Endothelial cell of umbilical vein (primary cell): ENCODE measurements at regions not wholly inside any gene's neighbourhood (a gene's known extent, or its start where the extent isn't known, plus 50 kb on each side); places are given as distances from the start of the nearest gene placed in this dataset.

ENCODE experiments used
- BruUV-seq: library from RNA; stranded (reverse); fragments of 400-500 nt; replicated peaks from 2 replicates; lab custom pipeline; 2021; lab: Mats Ljungman, UMichigan
- CTCF ChIA-PET: fragments of 300-600, 350-600 bp; sonication (Branson Sonifier 250); formaldehyde crosslinking; loops from one replicate; lab custom pipeline; 2021; ENCODE audit warnings: antibody characterized with exemption, inconsistent platforms; lab: Charles Lee
- POLR2A ChIA-PET: fragments of 300-600, 350-600 bp; sonication (Branson Sonifier 250); formaldehyde crosslinking; loops from one replicate; lab custom pipeline; 2021; ENCODE audit warnings: antibody characterized with exemption, inconsistent platforms; lab: Charles Lee
- DNase-seq: peaks from one replicate; pipeline ENCODE4 v3.0.0-alpha.2; 2011; ENCODE audit warnings: low read depth, low spot score
- FAIRE-seq: peaks from 2 replicates; lab custom pipeline; 2011; peaks lifted over from hg19 to GRCh38; lab: Jason Lieb, UNC
- H2AFZ ChIP-seq: 2 replicates; pipeline ENCODE4 v1.6.0; 2012; ENCODE audit warnings: low read depth, low read length, control low read depth, inconsistent platforms
- H3K27ac ChIP-seq: 2 replicates; pipeline ENCODE4 v1.5.1; 2011; ENCODE audit warnings: low read depth, mild to moderate bottlenecking, control low read depth, low read length, moderate library complexity; ENCODE audit not compliant: insufficient read depth
- H3K27me3 ChIP-seq, 2 experiments: 2 replicates each; pipeline versions ENCODE4 v1.6.0 to v1.6.1; 2011; ENCODE audit warnings: low read length in 2 of 2, mixed read lengths in 1 of 2; ENCODE audit not compliant: control insufficient read depth in 2 of 2, insufficient read depth in 2 of 2
- H3K36me3 ChIP-seq, 2 experiments: 2 replicates in 1 of 2; 3 replicates in 1 of 2; pipeline ENCODE4 v1.5.1; 2011; ENCODE audit warnings: low read length in 2 of 2, mild to moderate bottlenecking in 1 of 2, moderate library complexity in 1 of 2; ENCODE audit not compliant: control insufficient read depth in 2 of 2, insufficient read depth in 2 of 2; ENCODE audit errors: extremely low read depth in 1 of 2
- H3K4me1 ChIP-seq: 3 replicates; pipeline ENCODE4 v1.5.1; 2011; ENCODE audit warnings: mild to moderate bottlenecking, low read length; ENCODE audit not compliant: control insufficient read depth, insufficient read depth; ENCODE audit errors: extremely low read depth
- H3K4me2 ChIP-seq: 2 replicates; pipeline ENCODE4 v1.6.1; 2011; ENCODE audit warnings: low read length, control low read depth, mixed read lengths; ENCODE audit not compliant: insufficient read depth
- H3K4me3 ChIP-seq, 3 experiments: fragments of 200-600 bp in 1 of 3; sonication (generic), shearing (Covaris generic) in 1 of 3; replicated peaks in 1 of 3; 2 replicates each; pipeline ENCODE4 v1.5.1; 2011 to 2016; ENCODE audit warnings: control low read depth in 3 of 3, low read length in 3 of 3, mild to moderate bottlenecking in 2 of 3, inconsistent platforms in 1 of 3, low read depth in 1 of 3, moderate library complexity in 1 of 3; ENCODE audit not compliant: insufficient read depth in 1 of 3
- H3K79me2 ChIP-seq: 2 replicates; pipeline ENCODE4 v1.6.0; 2012; ENCODE audit warnings: low read length, inconsistent platforms; ENCODE audit not compliant: control insufficient read depth, insufficient read depth
- H3K9ac ChIP-seq: replicated peaks from 2 replicates; pipeline ENCODE3; 2011; ENCODE audit warnings: low read length, control low read depth; ENCODE audit not compliant: insufficient read depth; ENCODE audit errors: extremely low read depth
- H3K9me1 ChIP-seq: replicated peaks from 3 replicates; pipeline ENCODE4 v1.6.0; 2011; ENCODE audit warnings: mild to moderate bottlenecking, low read length; ENCODE audit not compliant: control insufficient read depth, insufficient read depth; ENCODE audit errors: extremely low read depth
- H3K9me3 ChIP-seq: replicated peaks from 2 replicates; pipeline ENCODE4 v1.5.1; 2012; ENCODE audit warnings: low read length, inconsistent platforms; ENCODE audit not compliant: control insufficient read depth, insufficient read depth
- H4K20me1 ChIP-seq: replicated peaks from 2 replicates; pipeline ENCODE3; 2011; ENCODE audit warnings: mild to moderate bottlenecking, low read length; ENCODE audit not compliant: control insufficient read depth, insufficient read depth; ENCODE audit errors: extremely low read depth
- CTCF ChIP-seq, 2 donors: IDR thresholded peaks; 1 replicate in 1 of 2; 2 replicates in 1 of 2; pipeline ENCODE4 v1.5.1; 2011; ENCODE audit warnings: low read length in 2 of 2, mild to moderate bottlenecking in 2 of 2, moderate library complexity in 2 of 2, control low read depth in 1 of 2, inconsistent platforms in 1 of 2, low read depth in 1 of 2; ENCODE audit not compliant: insufficient read depth in 1 of 2; ENCODE audit errors: extremely low read depth in 1 of 2
- JUN ChIP-seq: IDR thresholded peaks from 2 replicates; pipeline ENCODE4 v1.6.1; 2011; ENCODE audit warnings: borderline replicate concordance, low read depth; ENCODE audit not compliant: insufficient read length, insufficient read depth
- MYC ChIP-seq: IDR thresholded peaks from one replicate; pipeline ENCODE4 v1.6.1; 2011; ENCODE audit warnings: mild to moderate bottlenecking, low read depth, low read length
- POLR2AphosphoS5 ChIP-seq: IDR thresholded peaks from 2 replicates; pipeline ENCODE4 v1.6.1; 2012; ENCODE audit warnings: low read depth, mild to moderate bottlenecking, control low read depth, low read length, moderate library complexity; ENCODE audit not compliant: insufficient read depth
- dilution Hi-C: fragments of 300-500 bp; cut with MboI; formaldehyde crosslinking; loops from one replicate; pipeline ENCODE4 v1.15.0; 2019; ENCODE audit warnings: low sequenced_read_pairs; ENCODE audit not compliant: extremely low pct_ligation_motif_present
- intact Hi-C: fragments of 100-400 bp; cut with micrococcal nuclease; formaldehyde crosslinking; loops from one replicate; pipeline ENCODE4 v1.10.0; 2022

- Histone ChIP-seq H3K27me3 (no peaks in the 10 kb centered on the region), H3K27ac (no peak overlapping the region), H3K4me1 (peaks cover 4% of the 10 kb centered on the region), H3K79me2 (no peaks in the 10 kb centered on the region), H3K9ac (no peak overlapping the region), H4K20me1 (no peaks in the 10 kb centered on the region), H2AFZ (no peak overlapping the region), H3K4me3 (no peak overlapping the region), H3K9me1 (no peaks in the 10 kb centered on the region), H3K36me3 (no peaks in the 10 kb centered on the region), H3K4me2 (no peak overlapping the region), H3K9me3 (no peaks in the 10 kb centered on the region)
- TF ChIP-seq CTCF (IDR thresholded peaks at IDR 0.05; ENCODE audit: extremely low read depth in 1 of 2, insufficient read depth in 1 of 2, low read depth in 1 of 2, low read length in 2 of 2) (peak; percentile 39 to 84), MYC (no peak), POLR2AphosphoS5 (no peak), JUN (no peak)
- BruUV-seq, result no TSS peak
- FAIRE-seq (peak; percentile 94), DNase-seq (peak; percentile 63)
- dilution Hi-C loops, result no loop called here
- POLR2A ChIA-PET, result no interaction called here
- intact Hi-C loops, result loop anchor here (10.0 kb wide), 1 partner anchor 206 kb away; no protein-coding TSS in a partner anchor
- CTCF ChIA-PET, result interaction anchor here (0.6 to 1.3 kb wide), 7 partner anchors 11 to 221 kb away, joined by 3 to 6 read pairs (median 4); no protein-coding TSS in a partner anchor
Observed at GRCh38 chr15:77870195-77871065, 207.1 kb downstream of the TBC1D2B start.
